Right lobe of liver (tissue), 6 donors: ENCODE measurements at regions not wholly inside any gene's neighbourhood (a gene's known extent, or its start where the extent isn't known, plus 50 kb on each side); places are given as distances from the start of the nearest gene placed in this dataset.

ENCODE experiments used
- ATAC-seq, 4 donors: fragments of 200-7000 bp; cut with Tn5 transposase; one replicate each; pipeline ENCODE4 v1.9.1; 2020; ENCODE audit warnings: mild to moderate bottlenecking in 4 of 4, moderate library complexity in 4 of 4
- DNase-seq, 3 donors: peaks; one replicate each; pipeline ENCODE4 v3.0.0-alpha.2; 2020
- H3K27ac ChIP-seq, 3 donors: fragments of 200-600 bp; one replicate each; pipeline ENCODE4 v1.8.0; 2022
- H3K27me3 ChIP-seq, 2 donors: fragments of 200-600 bp; one replicate each; pipeline ENCODE4 v1.8.0; 2022
- H3K36me3 ChIP-seq, 4 donors: fragments of 200-600 bp; sonication (generic) in 1 of 4; one replicate each; pipeline versions ENCODE4 v1.5.1 to v1.8.0; 2017 to 2022; ENCODE audit warnings: control low read depth in 1 of 4
- H3K4me1 ChIP-seq, 4 donors: fragments of 200-600 bp; sonication (generic) in 1 of 4; one replicate each; pipeline versions ENCODE4 v1.5.1 to v1.8.0; 2017 to 2022; ENCODE audit warnings: control low read depth in 1 of 4
- H3K4me3 ChIP-seq, 3 donors: fragments of 200-600 bp; one replicate each; pipeline ENCODE4 v1.8.0; 2022
- H3K9me3 ChIP-seq, 4 donors: fragments of 200-600 bp; sonication (generic) in 1 of 4; one replicate each; pipeline versions ENCODE4 v1.5.1 to v1.8.0; 2017 to 2022; ENCODE audit warnings: control low read depth in 1 of 4
- CTCF ChIP-seq, 4 donors: fragments of 200-600 bp in 3 of 4; fragments of 450-650 bp in 1 of 4; IDR thresholded peaks; one replicate each; pipeline versions ENCODE4 v1.5.1 to v1.8.0; 2016 to 2022; ENCODE audit warnings: antibody characterized with exemption in 4 of 4, mild to moderate bottlenecking in 2 of 4
- POLR2A ChIP-seq: fragments of 450-650 bp; IDR thresholded peaks from one replicate; pipeline ENCODE4 v1.6.1; 2017; ENCODE audit warnings: antibody characterized with exemption, mild to moderate bottlenecking
- WGBS: methylation state at CpG from one replicate; pipeline ENCODE4 v1.1.6; 2018; ENCODE audit warnings: low coverage, low lambda C conversion rate; ENCODE audit not compliant: insufficient coverage; ENCODE audit errors: missing lambda C conversion rate; 5-methylcytosine and 5-hydroxymethylcytosine counted together
- intact Hi-C, 2 donors: fragments of 100-400 bp; cut with DNase I; formaldehyde crosslinking; loops; one replicate each; pipeline versions ENCODE4 v1.11.2 to v1.14.1; 2022
- donor health status: DM: no; HTN: yes; CAD: no.
- donor health status: DM: no; HTN: no; CAD: no.
- donor health status: DM: no; HTN: no; CAD: no.
- donor health status: DM: no; HTN: yes; CAD: no.
- donor health status: DM: no; HTN: yes; CAD: no.

- ATAC-seq: no peak
- intact Hi-C loops: no loop called here
- Histone ChIP-seq H3K27ac (no peak overlapping the region), H3K36me3 (no peaks in the 10 kb centered on the region), H3K4me1 (no peaks in the 10 kb centered on the region), H3K27me3 (no peaks in the 10 kb centered on the region), H3K4me3 (no peak overlapping the region), H3K9me3 (no peaks in the 10 kb centered on the region)
- no peak for DNase-seq
- 53% methylated on average over 4 of the region's 4 CpGs for WGBS
- TF ChIP-seq POLR2A: no peak
- TF ChIP-seq CTCF (IDR thresholded peaks at IDR 0.05): no peak
Observed at GRCh38 chr16:48089053-48089792, 66.6 kb downstream of the ABCC12 start.

- ATAC-seq: no peak
- H3K36me3 ChIP-seq: no peaks in the 10 kb centered on the region
- TF ChIP-seq POLR2A: no peak
- no peak for TF ChIP-seq CTCF (IDR thresholded peaks at IDR 0.05)
- DNase-seq: no peak
- no peak overlapping the region for H3K27ac ChIP-seq
- no peak overlapping the region for H3K4me3 ChIP-seq
- no peaks in the 10 kb centered on the region for H3K9me3 ChIP-seq
- no CpG with 5 or more reads among the region's 1 CpG for WGBS
- no peaks in the 10 kb centered on the region for H3K4me1 ChIP-seq
- intact Hi-C loops: no loop called here
- no peaks in the 10 kb centered on the region for H3K27me3 ChIP-seq
Observed at GRCh38 chr16:48087639-48088038, 68.2 kb downstream of the ABCC12 start.

GRCh38 chr16:48086422-48086821 lies 69.4 kb downstream of the ABCC12 start:
- WGBS: 75% methylated on average over 2 of the region's 2 CpGs
- no peak for TF ChIP-seq CTCF (IDR thresholded peaks at IDR 0.05)
- no peak for TF ChIP-seq POLR2A

GRCh38 chr16:48085729-48086128 lies 70.1 kb downstream of the ABCC12 start:
- intact Hi-C loops: no loop called here
- H3K4me1 ChIP-seq: no peaks in the 10 kb centered on the region
- H3K27ac ChIP-seq: no peak overlapping the region
- no peaks in the 10 kb centered on the region for H3K36me3 ChIP-seq
- H3K27me3 ChIP-seq: no peaks in the 10 kb centered on the region
- H3K4me3 ChIP-seq: no peak overlapping the region
- TF ChIP-seq POLR2A (no peak), CTCF (IDR thresholded peaks at IDR 0.05) (no peak)
- no peak for DNase-seq
- WGBS: 47% methylated on average over 1 of the region's 1 CpG
- no peak for ATAC-seq
- H3K9me3 ChIP-seq: no peaks in the 10 kb centered on the region

More at GRCh38 chr16:48086422-48086821, 69.4 kb downstream of the ABCC12 start:
- Histone ChIP-seq H3K27me3 (no peaks in the 10 kb centered on the region), H3K9me3 (no peaks in the 10 kb centered on the region), H3K36me3 (no peaks in the 10 kb centered on the region), H3K27ac (no peak overlapping the region), H3K4me3 (no peak overlapping the region), H3K4me1 (no peaks in the 10 kb centered on the region)
- ATAC-seq (no peak), DNase-seq (no peak)
- intact Hi-C loops: no loop called here
